Skeletal muscle satellite cell (primary cell): ENCODE measurements at regions not wholly inside any gene's neighbourhood (a gene's known extent, or its start where the extent isn't known, plus 50 kb on each side); places are given as distances from the start of the nearest gene placed in this dataset.

Source experiments
- H3K27me3 ChIP-seq: 2 replicates; pipeline ENCODE4 v1.7.0; 2013; ENCODE audit warnings: low read length; ENCODE audit not compliant: control insufficient read depth, insufficient read depth
- H3K36me3 ChIP-seq: 2 replicates; pipeline ENCODE4 v1.7.0; 2013; ENCODE audit warnings: mild to moderate bottlenecking, control low read depth, low read length; ENCODE audit not compliant: insufficient read depth
- H3K4me1 ChIP-seq: 2 replicates; pipeline ENCODE4 v1.7.0; 2013; ENCODE audit warnings: low read length; ENCODE audit not compliant: control insufficient read depth, insufficient read depth
- H3K4me2 ChIP-seq: 2 replicates; pipeline ENCODE4 v1.7.0; 2013; ENCODE audit warnings: mild to moderate bottlenecking, low read length
- H3K4me3 ChIP-seq: 2 replicates; pipeline ENCODE4 v1.7.0; 2013; ENCODE audit warnings: low read length
- H3K9ac ChIP-seq: 2 replicates; pipeline ENCODE4 v1.7.0; 2013; ENCODE audit warnings: mild to moderate bottlenecking, low read depth, low read length, moderate library complexity
- H3K9me3 ChIP-seq: replicated peaks from 2 replicates; pipeline ENCODE4 v1.7.0; 2013; ENCODE audit warnings: mild to moderate bottlenecking, control low read depth, low read length

- Histone ChIP-seq H3K27me3 (no peaks in the 10 kb centered on the region), H3K4me2 (no peak overlapping the region), H3K4me3 (no peak overlapping the region), H3K4me1 (no peaks in the 10 kb centered on the region), H3K9ac (no peak overlapping the region), H3K9me3 (peaks cover 8% of the 10 kb centered on the region), H3K36me3 (no peaks in the 10 kb centered on the region)
These were observed 100.0 kb upstream of the HDAC4 start for GRCh38 chr2:239500574-239501550.

- no peaks in the 10 kb centered on the region for H3K27me3 ChIP-seq
- no peaks in the 10 kb centered on the region for H3K36me3 ChIP-seq
- H3K9me3 ChIP-seq = peaks cover 8% of the 10 kb centered on the region
- H3K9ac ChIP-seq = no peak overlapping the region
- no peak overlapping the region for H3K4me2 ChIP-seq
- no peak overlapping the region for H3K4me3 ChIP-seq
- H3K4me1 ChIP-seq = no peaks in the 10 kb centered on the region
These were observed 99.1 kb upstream of the HDAC4 start for GRCh38 chr2:239499726-239500573.

GRCh38 chr2:239498981-239499634 is 98.3 kb upstream of the HDAC4 start:
- Histone ChIP-seq H3K27me3 (no peaks in the 10 kb centered on the region), H3K4me2 (no peak overlapping the region), H3K9me3 (peaks cover 4% of the 10 kb centered on the region), H3K36me3 (no peaks in the 10 kb centered on the region), H3K4me3 (no peak overlapping the region), H3K9ac (no peak overlapping the region), H3K4me1 (no peaks in the 10 kb centered on the region)

GRCh38 chr2:239498576-239498975 is 97.8 kb upstream of the HDAC4 start:
- peaks cover 3% of the 10 kb centered on the region for H3K9me3 ChIP-seq
- H3K36me3 ChIP-seq = no peaks in the 10 kb centered on the region
- no peak overlapping the region for H3K9ac ChIP-seq
- H3K4me3 ChIP-seq = no peak overlapping the region
- H3K4me1 ChIP-seq = no peaks in the 10 kb centered on the region
- no peak overlapping the region for H3K4me2 ChIP-seq
- no peaks in the 10 kb centered on the region for H3K27me3 ChIP-seq

- no peak overlapping the region for H3K4me3 ChIP-seq
- H3K4me1 ChIP-seq = no peaks in the 10 kb centered on the region
- no peaks in the 10 kb centered on the region for H3K27me3 ChIP-seq
- no peaks in the 10 kb centered on the region for H3K9me3 ChIP-seq
- no peaks in the 10 kb centered on the region for H3K36me3 ChIP-seq
- no peak overlapping the region for H3K9ac ChIP-seq
- H3K4me2 ChIP-seq = no peak overlapping the region
These were observed 95.9 kb upstream of the HDAC4 start for GRCh38 chr2:239496700-239497099.

- no peaks in the 10 kb centered on the region for H3K9me3 ChIP-seq
- H3K4me3 ChIP-seq = no peak overlapping the region
- no peaks in the 10 kb centered on the region for H3K36me3 ChIP-seq
- no peaks in the 10 kb centered on the region for H3K4me1 ChIP-seq
- no peak overlapping the region for H3K4me2 ChIP-seq
- no peaks in the 10 kb centered on the region for H3K27me3 ChIP-seq
- no peak overlapping the region for H3K9ac ChIP-seq
These were observed 95.0 kb upstream of the HDAC4 start for GRCh38 chr2:239495791-239496233.

- H3K4me2 ChIP-seq = no peak overlapping the region
- H3K36me3 ChIP-seq = no peaks in the 10 kb centered on the region
- H3K4me3 ChIP-seq = no peak overlapping the region
- H3K9me3 ChIP-seq = no peaks in the 10 kb centered on the region
- no peak overlapping the region for H3K9ac ChIP-seq
- H3K4me1 ChIP-seq = no peaks in the 10 kb centered on the region
- no peaks in the 10 kb centered on the region for H3K27me3 ChIP-seq
These were observed 94.4 kb upstream of the HDAC4 start for GRCh38 chr2:239495175-239495574.

- Histone ChIP-seq H3K9ac (no peak overlapping the region), H3K27me3 (no peaks in the 10 kb centered on the region), H3K4me3 (no peak overlapping the region), H3K36me3 (no peaks in the 10 kb centered on the region), H3K4me2 (no peak overlapping the region), H3K4me1 (no peaks in the 10 kb centered on the region), H3K9me3 (no peaks in the 10 kb centered on the region)
These were observed 93.8 kb upstream of the HDAC4 start for GRCh38 chr2:239494578-239494977.

- no peak overlapping the region for H3K4me2 ChIP-seq
- peaks cover under 1% of the 10 kb centered on the region for H3K9me3 ChIP-seq
- no peaks in the 10 kb centered on the region for H3K27me3 ChIP-seq
- no peaks in the 10 kb centered on the region for H3K4me1 ChIP-seq
- H3K36me3 ChIP-seq = no peaks in the 10 kb centered on the region
- no peak overlapping the region for H3K9ac ChIP-seq
- H3K4me3 ChIP-seq = no peak overlapping the region
These were observed 88.7 kb upstream of the HDAC4 start for GRCh38 chr2:239489481-239489880.

- Histone ChIP-seq H3K9ac (no peak overlapping the region), H3K4me3 (no peak overlapping the region), H3K9me3 (peaks cover 10% of the 10 kb centered on the region), H3K4me2 (no peak overlapping the region), H3K36me3 (no peaks in the 10 kb centered on the region), H3K27me3 (no peaks in the 10 kb centered on the region), H3K4me1 (no peaks in the 10 kb centered on the region)
These were observed 87.3 kb upstream of the HDAC4 start for GRCh38 chr2:239488125-239488524.

- H3K9me3 ChIP-seq = peaks cover 10% of the 10 kb centered on the region
- no peak overlapping the region for H3K4me2 ChIP-seq
- no peak overlapping the region for H3K9ac ChIP-seq
- no peaks in the 10 kb centered on the region for H3K27me3 ChIP-seq
- H3K4me3 ChIP-seq = no peak overlapping the region
- no peaks in the 10 kb centered on the region for H3K36me3 ChIP-seq
- H3K4me1 ChIP-seq = no peaks in the 10 kb centered on the region
These were observed 86.5 kb upstream of the HDAC4 start for GRCh38 chr2:239487272-239487671.
